ENCODE measurements at regions not wholly inside any gene's neighbourhood (a gene's known extent, or its start where the extent isn't known, plus 50 kb on each side); places are given as distances from the start of the nearest gene placed in this dataset.

GRCh38 chr7:95694334-95694733 lies 78.0 kb upstream of the DYNC1I1 start:
- Histone ChIP-seq H3K4me1 (ENCODE audit: control insufficient read depth, insufficient read depth, low read length) (no peaks in the 10 kb centered on the region), H3K4me3 (no peak overlapping the region), H3K27me3 (replicated peaks in 1 of 2; ENCODE audit: control insufficient read depth in 2 of 2, insufficient read depth in 2 of 2, low read length in 1 of 2) (no peaks in the 10 kb centered on the region), H3K36me3 (ENCODE audit: control insufficient read depth in 2 of 2, insufficient read depth in 2 of 2, low read length in 1 of 2) (no peaks in the 10 kb centered on the region), H3K4me2 (ENCODE audit: control insufficient read depth, insufficient read depth) (no peak overlapping the region), H2AFZ (ENCODE audit: control insufficient read depth, low read depth, low read length) (no peak overlapping the region), H3K9ac (ENCODE audit: control insufficient read depth, insufficient read depth, low read length) (no peak overlapping the region), H3K27ac (ENCODE audit: control insufficient read depth, insufficient read depth) (no peak overlapping the region), H3K79me2 (ENCODE audit: control insufficient read depth, insufficient read depth, low read length) (no peaks in the 10 kb centered on the region), H4K20me1 (ENCODE audit: control insufficient read depth, insufficient read depth) (no peaks in the 10 kb centered on the region), H3K9me3 (replicated peaks; ENCODE audit: control insufficient read depth, insufficient read depth, low read length) (no peaks in the 10 kb centered on the region)
- no peak for TF ChIP-seq ETV6 (conservative IDR thresholded peaks at IDR 0.05 in 1 of 2, IDR thresholded peaks at IDR 0.05 in 1 of 2; ENCODE audit: borderline replicate concordance in 1 of 2, low read depth in 1 of 2)
- no peak for TF ChIP-seq SMARCA5 (IDR thresholded peaks at IDR 0.05)
- TF ChIP-seq STAT1 (conservative IDR thresholded peaks at IDR 0.05): no peak
- TF ChIP-seq BRCA1 (IDR thresholded peaks at IDR 0.05; ENCODE audit: low read depth, low read length): no peak
- TF ChIP-seq KLF5 (IDR thresholded peaks at IDR 0.05; ENCODE audit: partially characterized antibody): no peak
- TF ChIP-seq, protein P1, sequence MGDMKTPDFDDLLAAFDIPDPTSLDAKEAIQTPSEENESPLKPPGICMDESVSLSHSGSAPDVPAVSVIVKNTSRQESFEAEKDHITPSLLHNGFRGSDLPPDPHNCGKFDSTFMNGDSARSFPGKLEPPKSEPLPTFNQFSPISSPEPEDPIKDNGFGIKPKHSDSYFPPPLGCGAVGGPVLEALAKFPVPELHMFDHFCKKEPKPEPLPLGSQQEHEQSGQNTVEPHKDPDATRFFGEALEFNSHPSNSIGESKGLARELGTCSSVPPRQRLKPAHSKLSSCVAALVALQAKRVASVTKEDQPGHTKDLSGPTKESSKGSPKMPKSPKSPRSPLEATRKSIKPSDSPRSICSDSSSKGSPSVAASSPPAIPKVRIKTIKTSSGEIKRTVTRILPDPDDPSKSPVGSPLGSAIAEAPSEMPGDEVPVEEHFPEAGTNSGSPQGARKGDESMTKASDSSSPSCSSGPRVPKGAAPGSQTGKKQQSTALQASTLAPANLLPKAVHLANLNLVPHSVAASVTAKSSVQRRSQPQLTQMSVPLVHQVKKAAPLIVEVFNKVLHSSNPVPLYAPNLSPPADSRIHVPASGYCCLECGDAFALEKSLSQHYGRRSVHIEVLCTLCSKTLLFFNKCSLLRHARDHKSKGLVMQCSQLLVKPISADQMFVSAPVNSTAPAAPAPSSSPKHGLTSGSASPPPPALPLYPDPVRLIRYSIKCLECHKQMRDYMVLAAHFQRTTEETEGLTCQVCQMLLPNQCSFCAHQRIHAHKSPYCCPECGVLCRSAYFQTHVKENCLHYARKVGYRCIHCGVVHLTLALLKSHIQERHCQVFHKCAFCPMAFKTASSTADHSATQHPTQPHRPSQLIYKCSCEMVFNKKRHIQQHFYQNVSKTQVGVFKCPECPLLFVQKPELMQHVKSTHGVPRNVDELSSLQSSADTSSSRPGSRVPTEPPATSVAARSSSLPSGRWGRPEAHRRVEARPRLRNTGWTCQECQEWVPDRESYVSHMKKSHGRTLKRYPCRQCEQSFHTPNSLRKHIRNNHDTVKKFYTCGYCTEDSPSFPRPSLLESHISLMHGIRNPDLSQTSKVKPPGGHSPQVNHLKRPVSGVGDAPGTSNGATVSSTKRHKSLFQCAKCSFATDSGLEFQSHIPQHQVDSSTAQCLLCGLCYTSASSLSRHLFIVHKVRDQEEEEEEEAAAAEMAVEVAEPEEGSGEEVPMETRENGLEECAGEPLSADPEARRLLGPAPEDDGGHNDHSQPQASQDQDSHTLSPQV (IDR thresholded peaks at IDR 0.05): no peak
- no peak for TF ChIP-seq IKZF2 (IDR thresholded peaks at IDR 0.05)
- no peak for TF ChIP-seq YY1 (IDR thresholded peaks at IDR 0.05; ENCODE audit: low read depth, low read length)
- TF ChIP-seq ZNF24 (IDR thresholded peaks at IDR 0.05): no peak
- no peak for TF ChIP-seq SPI1 (IDR thresholded peaks at IDR 0.05; ENCODE audit: borderline replicate concordance, insufficient read depth, low read depth, low read length)
- TF ChIP-seq CREM (IDR thresholded peaks at IDR 0.05; ENCODE audit: low read depth): no peak
- TF ChIP-seq E2F4 (IDR thresholded peaks at IDR 0.05; ENCODE audit: low read depth, low read length): no peak
- TF ChIP-seq SMAD1 (IDR thresholded peaks at IDR 0.05; ENCODE audit: low read depth, partially characterized antibody): no peak
- FAIRE-seq (no peak), DNase-seq (ENCODE audit: low read depth, low spot score) (no peak), ATAC-seq (no peak)
- ChIA-PET CTCF (interaction anchor here (0.6 to 10.5 kb wide), 8 partner anchors 8 to 905 kb away, joined by 3 to 655 read pairs (median 4); no protein-coding TSS in a partner anchor), POLR2A (no interaction called here), SMC1A (ENCODE audit: uncharacterized antibody, unreplicated experiment) (interaction anchor here (0.6 to 10.3 kb wide), 5 partner anchors 20 to 215 kb away, joined by 3 to 238 read pairs (median 4); no protein-coding TSS in a partner anchor), RAD21 (ENCODE audit: unreplicated experiment) (interaction anchor here (1.1 kb wide), 1 partner anchor 183 kb away, joined by 3 read pairs; no protein-coding TSS in a partner anchor)
- intact Hi-C loops (cut with micrococcal nuclease; ENCODE audit: unreplicated experiment): no loop called here
- in situ Hi-C loops (cut with MboI): loop anchor here (25.0 kb wide), 1 partner anchor 1257 kb away; no protein-coding TSS in a partner anchor
- no TSS peak for BruUV-seq (replicated peaks)
- 23% methylated on average over 2 of the region's 2 CpGs for WGBS (ENCODE audit: insufficient coverage, insufficient replicate concordance, low lambda C conversion rate, missing lambda C conversion rate)

All from GM12878 (cell line).